HG02840 (cell line): ENCODE measurements at regions not wholly inside any gene's neighbourhood (a gene's known extent, or its start where the extent isn't known, plus 50 kb on each side); places are given as distances from the start of the nearest gene placed in this dataset.

ENCODE experiments used
- ATAC-seq: cut with Tn5 transposase; IDR thresholded peaks from one replicate; pipeline ENCODE4 v1.9.1; 2021; ENCODE audit warnings: mild to moderate bottlenecking, moderate library complexity, moderate number of reproducible peaks; ENCODE audit not compliant: unreplicated experiment, low FRiP score

DNA sequence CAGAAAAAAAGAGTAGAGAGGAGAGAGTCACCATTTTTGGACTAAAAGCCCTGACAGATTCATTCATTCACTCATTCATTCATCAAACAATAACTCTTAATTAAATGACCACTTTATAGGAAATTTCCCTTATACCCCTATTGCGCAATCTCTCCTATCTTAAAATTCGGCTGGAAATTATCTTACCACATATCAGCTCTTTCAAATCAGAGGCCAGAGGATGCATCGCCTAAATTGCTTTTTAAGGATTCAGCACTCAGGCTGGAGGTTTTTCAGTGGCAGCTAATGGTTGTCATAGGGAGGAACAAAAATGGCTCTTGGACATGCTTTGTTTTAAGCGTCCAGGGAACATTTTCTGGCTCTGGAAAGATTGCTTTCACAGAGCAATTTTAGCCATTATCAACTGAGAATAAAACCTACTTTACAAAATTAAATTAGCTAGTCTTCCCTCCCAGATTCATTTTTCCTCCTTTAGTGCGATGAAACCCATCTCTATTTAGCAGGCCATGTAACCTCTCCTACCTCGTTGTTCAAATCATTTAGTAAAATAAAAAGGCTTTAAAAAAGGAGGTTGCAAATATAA is 115.2 kb downstream of the OLFM4 start:
- ATAC-seq: no peak

- ATAC-seq: no peak
Observed at GRCh38 chr13:53144826-53145225, 116.2 kb downstream of the OLFM4 start.

GRCh38 chr13:53150568-53150967 is 122.0 kb downstream of the OLFM4 start:
- ATAC-seq: no peak

GRCh38 chr13:53151336-53152056 is 122.9 kb downstream of the OLFM4 start:
- peak; percentile 93 for ATAC-seq

DNA sequence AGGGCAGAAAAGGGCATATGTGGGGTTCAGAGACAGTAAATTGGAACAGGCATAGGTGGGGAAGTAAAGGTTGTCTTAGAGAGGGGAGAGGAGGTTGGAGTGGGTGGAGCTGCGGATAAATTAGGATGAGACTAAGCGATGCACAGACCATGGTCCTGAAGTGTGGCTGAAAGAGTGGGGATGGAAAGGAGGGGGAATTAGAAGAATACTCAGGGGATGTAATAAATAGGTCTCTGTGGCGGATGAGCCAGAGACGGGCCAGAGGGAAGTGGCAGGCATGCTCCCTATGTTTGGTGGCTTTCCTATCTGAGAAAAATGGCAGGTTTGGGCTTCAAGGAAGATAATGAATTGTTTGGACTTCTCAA is 123.4 kb downstream of the OLFM4 start:
- no peak for ATAC-seq

GRCh38 chr13:53158201-53158600 is 129.6 kb downstream of the OLFM4 start:
- ATAC-seq: no peak

GRCh38 chr13:53159431-53159830 is 130.8 kb downstream of the OLFM4 start:
- ATAC-seq: no peak

DNA sequence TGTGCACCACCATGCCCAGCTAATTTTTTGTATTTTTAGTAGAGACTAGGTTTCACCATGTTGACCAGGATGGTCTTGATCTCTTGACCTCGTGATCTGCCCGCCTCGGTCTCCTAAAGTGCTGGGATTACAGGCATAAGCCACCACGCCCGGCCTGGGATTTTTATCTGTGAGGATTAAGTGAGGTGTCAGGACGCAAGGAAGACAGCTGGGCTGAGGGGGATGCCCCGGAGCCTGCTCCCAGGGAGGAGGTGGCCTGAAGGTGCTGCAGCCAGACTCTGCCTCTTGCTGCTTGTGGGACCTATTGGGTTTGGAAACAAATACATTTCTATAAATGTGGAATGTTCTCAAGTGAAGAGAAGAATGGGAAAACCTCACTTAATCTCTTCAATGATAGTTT is 131.6 kb downstream of the OLFM4 start:
- ATAC-seq: no peak

GRCh38 chr13:53161251-53161650 is 132.6 kb downstream of the OLFM4 start:
- ATAC-seq: no peak

DNA sequence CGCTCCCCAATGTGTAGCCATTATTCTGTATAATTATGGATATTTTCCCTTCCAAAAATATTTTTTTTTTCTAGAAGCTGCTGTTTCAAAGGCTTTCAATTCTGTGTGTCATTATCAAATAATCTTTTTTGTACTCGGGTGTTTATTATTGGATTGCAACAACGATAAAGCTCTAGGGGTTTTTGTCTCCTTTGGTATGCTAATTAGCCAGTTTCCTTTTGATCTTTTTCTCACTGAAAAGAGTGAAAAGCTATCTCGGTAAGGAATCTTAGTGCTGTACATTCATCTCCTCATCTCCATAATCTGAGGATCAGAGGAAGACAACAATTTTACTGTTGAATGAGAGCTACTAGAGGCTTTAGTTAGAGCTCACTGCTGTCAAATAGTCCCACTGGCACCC is 136.6 kb downstream of the OLFM4 start:
- ATAC-seq: no peak

GRCh38 chr13:53167561-53167960 is 138.9 kb downstream of the OLFM4 start:
- ATAC-seq: no peak

GRCh38 chr13:53170910-53171309 is 142.3 kb downstream of the OLFM4 start:
- ATAC-seq: no peak

DNA sequence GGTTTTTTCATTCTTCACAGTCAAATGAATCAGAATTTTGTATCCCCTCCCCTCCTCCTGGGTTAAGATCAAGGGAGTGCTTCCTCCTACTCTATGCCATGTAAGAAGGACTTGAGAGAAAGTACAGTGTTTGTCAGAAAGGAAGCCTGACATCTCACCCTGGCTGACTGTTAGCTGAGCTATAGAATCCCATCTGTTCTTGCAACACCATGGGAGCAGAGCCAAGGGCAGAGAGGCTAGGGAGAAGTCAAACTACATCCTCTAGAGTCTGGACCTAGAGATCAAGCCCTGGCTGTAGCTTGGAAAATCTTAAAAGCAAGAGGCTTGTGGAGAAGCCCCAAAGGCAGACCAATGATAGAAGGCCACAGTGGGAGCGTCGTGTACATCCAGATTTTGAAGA is 145.9 kb downstream of the OLFM4 start:
- ATAC-seq: no peak

DNA sequence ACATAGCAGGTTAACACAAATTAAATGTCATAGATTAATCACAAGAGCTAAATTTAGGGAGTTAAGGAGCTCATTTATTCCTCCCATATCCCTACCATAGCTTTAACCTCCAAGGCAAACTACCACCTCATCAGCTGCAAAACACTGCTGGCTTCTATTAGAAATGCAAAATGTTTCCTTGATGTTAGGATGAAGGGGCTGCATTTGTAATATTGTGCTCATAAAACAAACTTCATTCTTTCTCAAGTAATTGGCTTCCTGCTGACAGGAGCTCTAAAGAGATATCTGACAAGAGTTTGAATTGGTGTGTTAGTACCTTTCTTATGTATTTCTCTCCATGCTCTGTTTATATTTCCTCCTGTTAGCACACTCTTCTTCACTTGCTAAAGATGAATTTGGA is 152.1 kb downstream of the OLFM4 start:
- no peak for ATAC-seq

- ATAC-seq: no peak
Observed at GRCh38 chr13:53182724-53183123, 154.1 kb downstream of the OLFM4 start.

DNA sequence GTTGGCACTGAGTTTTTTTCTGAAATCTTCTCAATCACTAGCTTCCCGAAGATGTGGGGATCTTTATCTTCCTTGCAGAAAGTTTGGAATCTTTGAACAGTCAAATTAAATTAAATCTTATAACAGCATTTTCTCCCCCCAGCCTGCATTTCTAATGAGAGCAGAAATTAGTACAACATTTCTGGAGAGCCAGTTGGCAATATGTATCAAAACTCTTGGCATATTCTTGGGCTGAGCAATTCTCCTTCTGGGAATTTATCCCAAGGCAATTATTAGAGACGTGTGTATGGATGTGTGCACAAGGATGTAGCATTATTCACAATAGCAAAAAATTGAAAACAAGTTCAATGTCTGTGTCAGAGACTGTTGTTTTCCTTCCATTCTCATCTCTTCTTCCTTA is 159.5 kb downstream of the OLFM4 start:
- ATAC-seq: no peak

DNA sequence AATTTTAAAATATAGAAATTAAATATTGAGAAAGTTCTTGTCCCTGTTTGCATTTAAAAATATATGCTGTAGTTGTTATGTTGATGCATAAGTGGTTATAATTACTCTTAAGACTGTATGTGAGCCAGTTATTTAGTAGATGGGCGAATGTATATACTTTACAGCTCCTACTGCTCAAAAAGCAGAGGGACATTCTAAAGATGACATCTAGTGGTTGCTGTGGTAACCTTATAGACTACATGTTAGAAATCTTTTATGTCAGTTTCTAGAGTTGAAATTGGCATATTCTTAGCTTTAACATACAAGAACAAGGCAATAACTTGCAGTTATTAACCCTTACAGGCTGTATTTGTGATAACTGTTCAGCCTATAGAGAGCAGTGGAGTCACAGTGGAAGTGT is 160.5 kb downstream of the OLFM4 start:
- no peak for ATAC-seq

- ATAC-seq: no peak
Observed at GRCh38 chr13:53191091-53191490, 162.5 kb downstream of the OLFM4 start.

DNA sequence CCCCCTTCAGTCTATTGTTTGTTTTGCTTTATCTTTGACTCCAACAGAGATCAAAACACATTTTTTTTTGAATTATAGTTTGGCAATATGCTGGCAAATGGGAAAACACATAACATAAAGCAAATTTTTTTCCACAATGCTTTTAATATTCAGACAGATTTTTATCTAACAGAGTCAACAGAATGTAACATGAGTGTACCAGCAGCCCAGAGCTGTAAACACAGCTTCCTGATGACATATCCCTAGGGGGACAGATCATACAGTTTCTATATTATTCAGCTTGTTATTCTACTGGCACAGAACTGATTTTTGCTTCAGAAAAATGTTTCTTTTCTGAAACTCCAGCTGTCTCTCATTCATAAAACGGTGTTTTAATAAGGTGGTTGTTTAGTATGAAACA is 168.8 kb downstream of the OLFM4 start:
- ATAC-seq: no peak

DNA sequence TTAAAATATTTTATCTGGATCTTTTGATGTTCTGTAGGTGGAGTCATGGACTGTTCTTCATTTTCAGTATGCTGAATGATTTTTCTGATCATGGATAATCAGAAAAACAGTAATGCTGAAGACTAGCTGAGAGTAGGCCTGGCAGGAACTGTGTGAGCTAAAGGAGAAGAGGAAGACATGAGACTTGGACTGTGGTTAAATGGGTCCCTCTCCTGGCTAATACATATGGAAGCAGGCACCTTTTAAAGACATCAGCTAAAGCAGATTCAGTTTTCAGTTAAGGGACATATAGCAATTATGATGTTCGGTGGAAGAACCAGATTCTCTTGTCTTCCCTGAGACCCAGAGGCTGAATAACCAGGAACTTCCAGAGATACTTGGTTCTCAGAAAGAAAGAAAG is 169.4 kb downstream of the OLFM4 start:
- no peak for ATAC-seq

- ATAC-seq: no peak
Observed at GRCh38 chr13:53198736-53199135, 170.1 kb downstream of the OLFM4 start.

DNA sequence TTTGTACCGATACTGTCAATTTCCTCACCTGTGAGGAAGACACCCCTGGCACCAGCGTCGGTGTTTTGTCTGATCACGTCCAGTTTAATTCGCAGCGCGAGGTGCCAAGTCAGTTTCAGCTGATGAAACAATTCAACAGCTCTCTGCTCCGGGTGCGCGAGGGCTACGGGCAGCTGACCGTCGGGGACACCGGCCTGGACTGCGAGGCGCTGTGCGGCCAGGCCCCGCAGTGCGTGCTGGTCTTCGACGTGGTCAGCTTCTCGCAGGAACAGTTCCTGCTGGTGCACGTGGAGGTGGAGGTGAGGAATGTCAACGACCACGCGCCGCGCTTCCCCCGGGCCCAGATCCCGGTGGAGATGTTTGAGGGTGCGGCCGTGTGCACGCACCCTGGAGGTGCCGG is 171.5 kb downstream of the OLFM4 start:
- no peak for ATAC-seq
